Astrocyte (in vitro differentiated cells and primary cell): ENCODE measurements at regions not wholly inside any gene's neighbourhood (a gene's known extent, or its start where the extent isn't known, plus 50 kb on each side); places are given as distances from the start of the nearest gene placed in this dataset.
A peak's percentile ranks its signal among the peaks of the same experiment; 100 is the strongest.

Source experiments
- DNase-seq: peaks from one replicate; pipeline ENCODE4 v3.0.0-alpha.2; 2010; ENCODE audit warnings: low read depth
- FAIRE-seq: peaks from 2 replicates; lab custom pipeline; 2011; peaks lifted over from hg19 to GRCh38; lab: Jason Lieb, UNC
- H2AFZ ChIP-seq: 2 replicates; pipeline ENCODE4 v1.6.0; 2012; ENCODE audit warnings: low read depth, low read length, inconsistent platforms
- H3K27ac ChIP-seq: 2 replicates; pipeline ENCODE4 v1.5.1; 2011; ENCODE audit warnings: low read depth, low read length, inconsistent platforms
- H3K27me3 ChIP-seq: 2 replicates; pipeline ENCODE4 v1.6.0; 2011; ENCODE audit warnings: low read length, inconsistent platforms; ENCODE audit not compliant: insufficient read depth
- H3K36me3 ChIP-seq: 2 replicates; pipeline ENCODE4 v1.5.1; 2011; ENCODE audit warnings: low read length, inconsistent platforms; ENCODE audit not compliant: insufficient read depth
- H3K4me1 ChIP-seq: 2 replicates; pipeline ENCODE4 v1.5.1; 2011; ENCODE audit warnings: low read length, inconsistent platforms; ENCODE audit not compliant: insufficient read depth
- H3K4me2 ChIP-seq: 2 replicates; pipeline ENCODE4 v1.6.0; 2012; ENCODE audit warnings: low read length, inconsistent platforms
- H3K4me3 ChIP-seq: 2 replicates; pipeline ENCODE4 v1.5.1; 2011; ENCODE audit warnings: low read depth, mild to moderate bottlenecking, low read length, inconsistent platforms; ENCODE audit not compliant: insufficient read depth
- H3K79me2 ChIP-seq: 2 replicates; pipeline ENCODE4 v1.6.0; 2012; ENCODE audit warnings: mild to moderate bottlenecking, low read length, inconsistent platforms; ENCODE audit not compliant: insufficient read depth
- H3K9ac ChIP-seq: 2 replicates; pipeline ENCODE4 v1.6.0; 2012; ENCODE audit warnings: mild to moderate bottlenecking, low read length, inconsistent platforms
- H3K9me3 ChIP-seq: 2 replicates; pipeline ENCODE4 v1.5.1; 2012; ENCODE audit warnings: low read depth, mild to moderate bottlenecking, low read length, inconsistent platforms; ENCODE audit not compliant: insufficient read depth
- H4K20me1 ChIP-seq: 2 replicates; pipeline ENCODE4 v1.6.0; 2012; ENCODE audit warnings: low read length, inconsistent platforms; ENCODE audit not compliant: insufficient read depth
- H3K27ac Mint-ChIP-seq: one replicate; pipeline ENCODE4 v1.8.0; 2021; ENCODE audit warnings: mild to moderate bottlenecking, mixed read lengths; ENCODE audit not compliant: unreplicated experiment
- H3K27me3 Mint-ChIP-seq: one replicate; pipeline ENCODE4 v1.8.0; 2021; ENCODE audit warnings: low read depth, mixed read lengths; ENCODE audit not compliant: unreplicated experiment
- H3K36me3 Mint-ChIP-seq: one replicate; pipeline ENCODE4 v1.8.0; 2021; ENCODE audit warnings: low read depth, mixed read lengths; ENCODE audit not compliant: unreplicated experiment
- H3K4me1 Mint-ChIP-seq: one replicate; pipeline ENCODE4 v1.8.0; 2021; ENCODE audit warnings: low read depth, mixed read lengths; ENCODE audit not compliant: unreplicated experiment
- H3K4me3 Mint-ChIP-seq: one replicate; pipeline ENCODE4 v1.8.0; 2021; ENCODE audit warnings: mild to moderate bottlenecking, moderate library complexity, mixed read lengths; ENCODE audit not compliant: unreplicated experiment
- H3K9me3 Mint-ChIP-seq: one replicate; pipeline ENCODE4 v1.8.0; 2021; ENCODE audit warnings: mild to moderate bottlenecking, mixed read lengths; ENCODE audit not compliant: unreplicated experiment
- EZH2 ChIP-seq: IDR thresholded peaks from 2 replicates; pipeline ENCODE4 v1.6.1; 2012; ENCODE audit warnings: mild to moderate bottlenecking, low read length, inconsistent platforms; ENCODE audit not compliant: insufficient read depth
- TF ChIP-seq, protein P1 (sequence below): IDR thresholded peaks from 2 replicates; pipeline ENCODE4 v1.5.1; 2011; ENCODE audit warnings: low read depth, mild to moderate bottlenecking, inconsistent platforms, low read length, moderate library complexity; ENCODE audit not compliant: insufficient read depth

DNA sequence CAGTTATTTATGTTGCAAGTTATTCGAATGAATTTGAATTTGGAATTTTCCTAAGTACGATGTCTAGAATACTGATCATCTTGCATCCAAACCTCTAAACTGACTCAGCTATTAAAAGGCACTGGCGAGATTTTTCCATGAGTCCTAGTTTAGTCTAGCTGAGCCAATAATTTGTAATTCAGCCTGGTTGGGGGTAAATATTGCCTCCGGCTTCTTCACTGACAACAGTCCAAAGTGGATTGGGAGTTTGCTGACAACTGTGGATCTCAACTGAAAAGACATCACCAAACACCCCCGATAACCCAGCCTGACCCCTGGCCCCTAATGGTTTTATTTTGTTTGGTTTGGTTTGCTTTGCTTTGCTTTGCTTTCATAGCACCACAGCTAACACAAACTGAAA, 189.8 kb upstream of the DAPK1 start:
- no peaks in the 10 kb centered on the region for H3K9me3 ChIP-seq
- Mint-ChIP-seq H3K27ac (no peak overlapping the region), H3K27me3 (no peaks in the 10 kb centered on the region), H3K4me3 (no peak overlapping the region), H3K9me3 (no peaks in the 10 kb centered on the region), H3K36me3 (no peaks in the 10 kb centered on the region), H3K4me1 (no peaks in the 10 kb centered on the region)
- DNase-seq = no peak
- no peak overlapping the region for H2AFZ ChIP-seq
- no peak overlapping the region for H3K9ac ChIP-seq
- H3K27ac ChIP-seq = no peak overlapping the region
- no peaks in the 10 kb centered on the region for H3K36me3 ChIP-seq
- H3K79me2 ChIP-seq = no peaks in the 10 kb centered on the region
- no peaks in the 10 kb centered on the region for H4K20me1 ChIP-seq
- no peak overlapping the region for H3K4me2 ChIP-seq
- no peak for FAIRE-seq
- H3K4me3 ChIP-seq = no peak overlapping the region
- H3K27me3 ChIP-seq = peaks cover 2% of the 10 kb centered on the region
- TF ChIP-seq, protein P1, sequence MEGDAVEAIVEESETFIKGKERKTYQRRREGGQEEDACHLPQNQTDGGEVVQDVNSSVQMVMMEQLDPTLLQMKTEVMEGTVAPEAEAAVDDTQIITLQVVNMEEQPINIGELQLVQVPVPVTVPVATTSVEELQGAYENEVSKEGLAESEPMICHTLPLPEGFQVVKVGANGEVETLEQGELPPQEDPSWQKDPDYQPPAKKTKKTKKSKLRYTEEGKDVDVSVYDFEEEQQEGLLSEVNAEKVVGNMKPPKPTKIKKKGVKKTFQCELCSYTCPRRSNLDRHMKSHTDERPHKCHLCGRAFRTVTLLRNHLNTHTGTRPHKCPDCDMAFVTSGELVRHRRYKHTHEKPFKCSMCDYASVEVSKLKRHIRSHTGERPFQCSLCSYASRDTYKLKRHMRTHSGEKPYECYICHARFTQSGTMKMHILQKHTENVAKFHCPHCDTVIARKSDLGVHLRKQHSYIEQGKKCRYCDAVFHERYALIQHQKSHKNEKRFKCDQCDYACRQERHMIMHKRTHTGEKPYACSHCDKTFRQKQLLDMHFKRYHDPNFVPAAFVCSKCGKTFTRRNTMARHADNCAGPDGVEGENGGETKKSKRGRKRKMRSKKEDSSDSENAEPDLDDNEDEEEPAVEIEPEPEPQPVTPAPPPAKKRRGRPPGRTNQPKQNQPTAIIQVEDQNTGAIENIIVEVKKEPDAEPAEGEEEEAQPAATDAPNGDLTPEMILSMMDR = no peak
- TF ChIP-seq EZH2 = no peak
- H3K4me1 ChIP-seq = peaks cover 2% of the 10 kb centered on the region

- Histone ChIP-seq H3K27me3 (peaks cover 2% of the 10 kb centered on the region), H3K9ac (no peak overlapping the region), H4K20me1 (no peaks in the 10 kb centered on the region), H3K79me2 (no peaks in the 10 kb centered on the region), H3K4me3 (no peak overlapping the region), H3K36me3 (no peaks in the 10 kb centered on the region), H3K4me1 (peaks cover 2% of the 10 kb centered on the region), H3K4me2 (no peak overlapping the region), H3K27ac (no peak overlapping the region), H2AFZ (no peak overlapping the region), H3K9me3 (no peaks in the 10 kb centered on the region)
- FAIRE-seq (no peak), DNase-seq (peak; percentile 32)
- Mint-ChIP-seq H3K27me3 (no peaks in the 10 kb centered on the region), H3K27ac (no peak overlapping the region), H3K4me3 (no peak overlapping the region), H3K36me3 (no peaks in the 10 kb centered on the region), H3K4me1 (no peaks in the 10 kb centered on the region), H3K9me3 (no peaks in the 10 kb centered on the region)
- TF ChIP-seq, protein P1 = no peak
- no peak for TF ChIP-seq EZH2
These were observed 188.4 kb upstream of the DAPK1 start for GRCh38 chr9:87309236-87309635.

GRCh38 chr9:87310827-87311523, 186.7 kb upstream of the DAPK1 start:
- Histone ChIP-seq H3K27ac (no peak overlapping the region), H3K9ac (no peak overlapping the region), H2AFZ (no peak overlapping the region), H3K27me3 (peaks cover 2% of the 10 kb centered on the region), H3K79me2 (no peaks in the 10 kb centered on the region), H3K4me3 (no peak overlapping the region), H3K9me3 (no peaks in the 10 kb centered on the region), H3K4me2 (no peak overlapping the region), H3K36me3 (no peaks in the 10 kb centered on the region), H3K4me1 (peaks cover 2% of the 10 kb centered on the region), H4K20me1 (no peaks in the 10 kb centered on the region)
- H3K27me3 Mint-ChIP-seq = no peaks in the 10 kb centered on the region
- DNase-seq = no peak
- no peak overlapping the region for H3K4me3 Mint-ChIP-seq
- H3K36me3 Mint-ChIP-seq = no peaks in the 10 kb centered on the region
- TF ChIP-seq EZH2 = no peak
- TF ChIP-seq, protein P1 = no peak
- peak; percentile 26 for FAIRE-seq
- H3K9me3 Mint-ChIP-seq = peaks cover 5% of the 10 kb centered on the region
- no peak overlapping the region for H3K27ac Mint-ChIP-seq
- no peaks in the 10 kb centered on the region for H3K4me1 Mint-ChIP-seq
